Heart left ventricle (tissue), 16 donors: ENCODE measurements at regions not wholly inside any gene's neighbourhood (a gene's known extent, or its start where the extent isn't known, plus 50 kb on each side); places are given as distances from the start of the nearest gene placed in this dataset.

ENCODE experiments used
- ATAC-seq, 4 donors: fragments of 200-7000 bp; cut with Tn5 transposase; one replicate each; pipeline ENCODE4 v1.9.1; 2020 to 2022; ENCODE audit warnings: moderate library complexity in 4 of 4, mild to moderate bottlenecking in 3 of 4, moderate number of reproducible peaks in 1 of 4
- DNase-seq, 5 donors: peaks; one replicate each; pipeline ENCODE4 v3.0.0-alpha.2; 2020
- H3K27ac ChIP-seq, 12 donors: fragments of 200-600 bp; sonication (generic) in 4 of 12; one replicate each; pipeline versions ENCODE4 v1.5.0 to v1.8.0; 2016 to 2022; ENCODE audit warnings: mild to moderate bottlenecking in 2 of 12
- H3K27me3 ChIP-seq, 9 donors: fragments of 200-600 bp; sonication (generic) in 2 of 9; one replicate each; pipeline versions ENCODE4 v1.5.1 to v1.8.0; 2016 to 2022; ENCODE audit warnings: mild to moderate bottlenecking in 3 of 9
- H3K36me3 ChIP-seq, 9 donors: fragments of 200-600 bp; sonication (generic) in 2 of 9; one replicate each; pipeline versions ENCODE4 v1.5.0 to v1.8.0; 2018 to 2022; ENCODE audit warnings: mild to moderate bottlenecking in 2 of 9
- H3K4me1 ChIP-seq, 12 donors: fragments of 200-600 bp; sonication (generic) in 4 of 12; one replicate each; pipeline versions ENCODE4 v1.5.0 to v1.8.0; 2016 to 2022; ENCODE audit warnings: mild to moderate bottlenecking in 3 of 12
- H3K4me3 ChIP-seq, 12 donors: fragments of 200-600 bp; sonication (generic) in 4 of 12; one replicate each; pipeline versions ENCODE4 v1.5.0 to v1.8.0; 2017 to 2022; ENCODE audit warnings: mild to moderate bottlenecking in 9 of 12, moderate library complexity in 4 of 12
- H3K9me3 ChIP-seq, 12 donors: fragments of 200-600 bp; sonication (generic) in 4 of 12; one replicate each; pipeline versions ENCODE4 v1.5.0 to v1.8.0; 2016 to 2022; ENCODE audit warnings: mild to moderate bottlenecking in 1 of 12
- CTCF ChIP-seq, 12 donors: fragments of 200-600 bp; sonication (generic) in 4 of 12; IDR thresholded peaks; one replicate each; pipeline versions ENCODE4 v1.5.0 to v1.8.0; 2018 to 2022; ENCODE audit warnings: antibody characterized with exemption in 12 of 12, mild to moderate bottlenecking in 5 of 12
- POLR2A ChIP-seq, 2 donors: fragments of 450-650 bp; IDR thresholded peaks; one replicate each; pipeline ENCODE4 v1.6.1; 2017; ENCODE audit warnings: antibody characterized with exemption in 2 of 2, mild to moderate bottlenecking in 2 of 2, moderate library complexity in 2 of 2
- WGBS, 4 donors: extraction: QIAGEN DNeasy Blood & Tissue Kit in 2 of 4; methylation state at CpG; one replicate each; pipeline versions ENCODE4 v1.1.5 to v1.1.7; 2013 to 2018; 5-methylcytosine and 5-hydroxymethylcytosine counted together
- intact Hi-C, 10 donors: fragments of 100-400 bp; cut with DNase I; formaldehyde crosslinking; loops; one replicate each; pipeline versions ENCODE4 v1.11.1 to v1.14.2; 2022
- donor health status: ischemic (EF 13 %, LVEDD 7.1; RV severe dilation, severe dysfunction).
- donor health status: healthy with polysubstance abuse.
- donor health status: DM: no; HTN: yes; CAD: no.
- donor health status: DM: no; HTN: no; CAD: no.
- donor health status: ischemic (EF 25% LVEDD 6.9; RV normal size, moderate dysfunction).
- donor health status: ischemic (EF 25% LVEDD 5.7; RV mildly dilated, moderate dysfunction).
- donor health status: healthy.
- donor health status: DM: yes; HTN: yes; CAD: no.
- donor health status: ischemic (EF 35%, LVEDD 5.7; RV mildly dilated, moderate dysfunction).
- donor health status: nonischemic (EF 11% LVEDD 7.7; RV severe dilation, severe dysfunction).
- donor health status: DM: yes; HTN: yes; CAD: no.
- donor health status: PGD.
- donor health status: ischemic (EF 29% LVEDD 5.4; RV normal size, mild dysfunction).
- donor health status: nonischemic (EF 23%, LVEDD 6.1; RV moderate dilation, normal function).

- peak overlapping the region in 1 of 12 donors; percentile 10 for H3K27ac ChIP-seq
- no peak for DNase-seq
- H3K36me3 ChIP-seq: no peaks in the 10 kb centered on the region
- 21 to 28% (median 24%) methylated on average over 4 of the region's 4 CpGs for WGBS, 4 donors
- peak; percentile 55 to 95 (median 78) for ATAC-seq
- no peaks in the 10 kb centered on the region for H3K9me3 ChIP-seq
- no peak overlapping the region for H3K4me3 ChIP-seq
- no peaks in the 10 kb centered on the region for H3K27me3 ChIP-seq
- TF ChIP-seq CTCF (IDR thresholded peaks at IDR 0.05) (no peak), POLR2A (IDR thresholded peaks at IDR 0.05) (no peak)
- H3K4me1 ChIP-seq: peaks cover 0 to 19% (median 3%) of the 10 kb centered on the region in 12 donors
- intact Hi-C loops: no loop called here
These were observed 1009.6 kb downstream of the ROBO2 start for GRCh38 chr3:78049521-78049920.

GRCh38 chr3:78050276-78051065 is 1010.6 kb downstream of the ROBO2 start:
- Histone ChIP-seq H3K9me3 (no peaks in the 10 kb centered on the region), H3K4me1 (peaks cover 0 to 19% (median 3%) of the 10 kb centered on the region in 12 donors), H3K27me3 (no peaks in the 10 kb centered on the region), H3K27ac (no peak overlapping the region), H3K4me3 (no peak overlapping the region), H3K36me3 (no peaks in the 10 kb centered on the region)
- intact Hi-C loops: no loop called here
- no peak for DNase-seq
- ATAC-seq: no peak
- TF ChIP-seq CTCF (IDR thresholded peaks at IDR 0.05): no peak
- no peak for TF ChIP-seq POLR2A (IDR thresholded peaks at IDR 0.05)
- WGBS, 4 donors: 71 to 80% (median 71%) methylated on average over 4 of the region's 4 CpGs

DNA sequence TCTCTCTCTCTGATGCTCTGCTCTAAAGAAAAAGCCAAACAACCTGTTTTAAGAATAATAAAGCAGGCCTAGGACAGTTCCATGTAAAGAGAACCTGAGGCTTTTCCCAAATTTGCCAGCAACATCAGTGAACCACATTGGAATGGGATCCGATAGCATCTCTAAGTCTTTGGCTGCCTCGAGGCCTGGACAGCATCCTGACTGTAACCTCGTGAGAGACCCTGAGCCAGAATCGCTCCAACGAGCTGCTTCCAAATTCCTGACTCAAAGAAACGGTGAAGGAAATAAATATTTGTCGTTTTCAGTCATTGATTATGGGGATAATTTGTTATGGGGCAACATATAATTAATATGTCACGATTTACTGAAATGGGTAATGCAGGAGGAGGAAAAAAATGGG is 1012.8 kb downstream of the ROBO2 start:
- intact Hi-C loops: no loop called here
- TF ChIP-seq POLR2A (IDR thresholded peaks at IDR 0.05) (no peak), CTCF (IDR thresholded peaks at IDR 0.05) (no peak)
- no peak overlapping the region for H3K27ac ChIP-seq

DNA sequence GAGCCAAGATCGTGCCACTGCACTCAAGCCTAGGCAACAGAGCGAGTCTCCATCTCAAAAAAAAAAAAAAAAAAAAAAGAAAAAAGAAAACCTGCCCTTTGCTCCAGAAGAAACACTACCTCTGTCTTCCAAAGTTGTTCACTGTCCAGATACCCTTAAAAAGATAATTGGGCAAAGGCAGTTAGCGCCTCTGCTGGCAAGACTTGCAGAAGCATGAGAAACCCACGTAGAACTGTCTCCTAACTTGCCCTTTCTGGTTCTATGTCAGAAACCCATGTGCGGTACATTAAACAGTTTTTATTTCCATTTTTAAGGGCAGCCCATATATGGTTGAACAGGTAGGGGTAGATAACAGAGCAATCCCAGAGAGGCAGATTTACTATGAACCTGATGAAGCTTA is 1026.4 kb downstream of the ROBO2 start:
- no peaks in the 10 kb centered on the region for H3K4me1 ChIP-seq
- no peaks in the 10 kb centered on the region for H3K36me3 ChIP-seq
- intact Hi-C loops: no loop called here
- no peak overlapping the region for H3K27ac ChIP-seq
- H3K4me3 ChIP-seq: no peak overlapping the region
- H3K27me3 ChIP-seq: no peaks in the 10 kb centered on the region
- H3K9me3 ChIP-seq: no peaks in the 10 kb centered on the region
- no peak for TF ChIP-seq POLR2A (IDR thresholded peaks at IDR 0.05)
- ATAC-seq (no peak), DNase-seq (no peak)
- WGBS, 4 donors: 85 to 90% (median 88%) methylated on average over 5 of the region's 5 CpGs

More for the DNA sequence above, 1012.8 kb downstream of the ROBO2 start:
- no peak for ATAC-seq
- Histone ChIP-seq H3K36me3 (no peaks in the 10 kb centered on the region), H3K4me3 (no peak overlapping the region), H3K4me1 (peaks cover 0 to 19% (median 3%) of the 10 kb centered on the region in 12 donors), H3K27me3 (no peaks in the 10 kb centered on the region), H3K9me3 (no peaks in the 10 kb centered on the region)
- no peak for DNase-seq
- 72 to 82% (median 78%) methylated on average over 8 of the region's 8 CpGs for WGBS, 4 donors

- no peak overlapping the region for H3K27ac ChIP-seq
- DNase-seq: no peak
- H3K27me3 ChIP-seq: no peaks in the 10 kb centered on the region
- no peaks in the 10 kb centered on the region for H3K9me3 ChIP-seq
- ATAC-seq: no peak
- 91 to 98% (median 95%) methylated on average over 2 of the region's 2 CpGs for WGBS, 4 donors
- no peak overlapping the region for H3K4me3 ChIP-seq
- intact Hi-C loops: no loop called here
- H3K4me1 ChIP-seq: no peaks in the 10 kb centered on the region
- no peaks in the 10 kb centered on the region for H3K36me3 ChIP-seq
- no peak for TF ChIP-seq CTCF (IDR thresholded peaks at IDR 0.05)
- TF ChIP-seq POLR2A (IDR thresholded peaks at IDR 0.05): no peak
These were observed 1030.3 kb downstream of the ROBO2 start for GRCh38 chr3:78070188-78070587.
